Fibroblast of skin of abdomen (primary cell): ENCODE measurements at regions not wholly inside any gene's neighbourhood (a gene's known extent, or its start where the extent isn't known, plus 50 kb on each side); places are given as distances from the start of the nearest gene placed in this dataset.

ENCODE experiments used
- DNase-seq: peaks from one replicate; pipeline ENCODE4 v3.0.0-alpha.2; 2013

GRCh38 chr9:135196474-135196873 lies 109.0 kb downstream of the OLFM1 start:
- no peak for DNase-seq

GRCh38 chr9:135198144-135198543 lies 110.7 kb downstream of the OLFM1 start:
- DNase-seq, result no peak

- no peak for DNase-seq
Observed at GRCh38 chr9:135198586-135199285, 111.3 kb downstream of the OLFM1 start.

- DNase-seq, result no peak
Observed at GRCh38 chr9:135199489-135199888, 112.0 kb downstream of the OLFM1 start.

- no peak for DNase-seq
Observed at GRCh38 chr9:135201711-135202110, 114.2 kb downstream of the OLFM1 start.

GRCh38 chr9:135204177-135204576 lies 116.7 kb downstream of the OLFM1 start:
- no peak for DNase-seq

GRCh38 chr9:135209136-135209535 lies 121.7 kb downstream of the OLFM1 start:
- DNase-seq, result no peak

- DNase-seq, result no peak
Observed at GRCh38 chr9:135209852-135210251, 122.4 kb downstream of the OLFM1 start.

GRCh38 chr9:135210676-135211523 lies 123.4 kb downstream of the OLFM1 start:
- DNase-seq, result no peak

- DNase-seq, result no peak
Observed at GRCh38 chr9:135211524-135211890, 124.0 kb downstream of the OLFM1 start.

GRCh38 chr9:135212961-135213360 lies 125.5 kb downstream of the OLFM1 start:
- no peak for DNase-seq

GRCh38 chr9:135213566-135213965 lies 126.1 kb downstream of the OLFM1 start:
- no peak for DNase-seq

- no peak for DNase-seq
Observed at GRCh38 chr9:135214054-135214640, 126.7 kb downstream of the OLFM1 start.

- no peak for DNase-seq
Observed at GRCh38 chr9:135214706-135215105, 127.2 kb downstream of the OLFM1 start.

- no peak for DNase-seq
Observed at GRCh38 chr9:135215571-135216161, 128.2 kb downstream of the OLFM1 start.

GRCh38 chr9:135216236-135216635 lies 128.8 kb downstream of the OLFM1 start:
- DNase-seq, result no peak

GRCh38 chr9:135216791-135217441 lies 129.4 kb downstream of the OLFM1 start:
- no peak for DNase-seq

- DNase-seq, result no peak
Observed at GRCh38 chr9:135217836-135218235, 130.4 kb downstream of the OLFM1 start.

- no peak for DNase-seq
Observed at GRCh38 chr9:135218331-135219225, 131.1 kb downstream of the OLFM1 start.

- no peak for DNase-seq
Observed at GRCh38 chr9:135219676-135220600, 132.5 kb downstream of the OLFM1 start.
